ENCODE measurements at regions not wholly inside any gene's neighbourhood (a gene's known extent, or its start where the extent isn't known, plus 50 kb on each side); places are given as distances from the start of the nearest gene placed in this dataset.
A peak's percentile ranks its signal among the peaks of the same experiment; 100 is the strongest.

DNA sequence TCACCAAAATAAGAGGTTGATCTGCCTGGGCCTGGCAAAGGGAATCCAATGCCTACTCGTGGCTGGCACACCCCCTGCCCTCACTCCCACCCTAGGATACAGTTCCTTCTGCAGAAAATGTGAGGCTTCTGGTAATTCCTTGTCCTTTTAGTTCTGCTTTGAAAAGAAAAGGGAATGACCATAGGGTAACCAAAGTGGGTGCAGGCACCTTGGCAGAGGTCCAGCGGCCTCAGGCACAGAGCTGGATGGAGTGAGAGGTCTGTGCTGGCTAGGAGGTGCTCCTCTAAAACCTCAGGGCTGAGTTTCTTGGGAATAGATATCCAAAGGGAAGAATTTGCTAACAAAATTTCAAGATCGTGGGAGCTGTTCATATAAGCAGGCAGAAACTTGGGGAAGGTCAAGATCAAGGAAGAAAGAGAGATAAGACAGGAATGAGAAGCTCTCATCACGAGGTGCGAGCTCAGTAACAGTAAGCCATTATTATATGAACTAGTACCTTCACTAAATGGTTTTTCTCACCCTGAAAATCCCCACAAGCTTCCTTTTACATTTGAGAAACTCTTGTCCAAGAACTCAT, 293.1 kb upstream of the LYPLAL1 start:
- CTCF ChIA-PET: interaction anchor here (0.8 kb wide), 1 partner anchor 14 kb away, joined by 3 read pairs; no protein-coding TSS in a partner anchor
- H3K9me3 Mint-ChIP-seq (ENCODE audit: low read depth, unreplicated experiment): peaks cover 6% of the 10 kb centered on the region
- H3K27me3 Mint-ChIP-seq (ENCODE audit: unreplicated experiment): no peaks in the 10 kb centered on the region

DNA sequence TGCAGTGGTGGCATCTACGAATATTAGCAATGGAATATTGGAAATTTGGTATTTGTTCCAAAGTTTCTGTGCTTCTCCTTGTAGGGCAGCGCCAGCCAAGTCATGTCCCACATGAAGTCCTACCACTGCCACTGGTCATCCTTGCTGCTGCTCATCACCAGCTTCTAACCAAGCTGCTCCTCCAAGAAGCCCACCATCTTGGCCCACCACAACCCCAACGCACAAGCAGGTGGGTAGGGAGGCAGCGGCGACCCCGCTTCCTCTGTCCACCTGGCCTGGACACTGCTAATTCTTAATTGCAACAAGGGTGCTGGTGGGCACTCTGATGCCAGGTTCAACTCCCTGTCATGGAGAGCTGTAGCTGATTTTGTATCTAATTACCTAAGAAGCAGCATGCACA, 291.2 kb upstream of the LYPLAL1 start:
- no peaks in the 10 kb centered on the region for H3K27me3 Mint-ChIP-seq (ENCODE audit: unreplicated experiment)
- no peak for DNase-seq
- no peak overlapping the region for H3K27ac Mint-ChIP-seq (ENCODE audit: unreplicated experiment)
- no TSS peak for BruUV-seq (replicated peaks)
- H3K4me1 Mint-ChIP-seq (ENCODE audit: low read depth, unreplicated experiment): peaks cover 47% of the 10 kb centered on the region
- TF ChIP-seq, protein P1, sequence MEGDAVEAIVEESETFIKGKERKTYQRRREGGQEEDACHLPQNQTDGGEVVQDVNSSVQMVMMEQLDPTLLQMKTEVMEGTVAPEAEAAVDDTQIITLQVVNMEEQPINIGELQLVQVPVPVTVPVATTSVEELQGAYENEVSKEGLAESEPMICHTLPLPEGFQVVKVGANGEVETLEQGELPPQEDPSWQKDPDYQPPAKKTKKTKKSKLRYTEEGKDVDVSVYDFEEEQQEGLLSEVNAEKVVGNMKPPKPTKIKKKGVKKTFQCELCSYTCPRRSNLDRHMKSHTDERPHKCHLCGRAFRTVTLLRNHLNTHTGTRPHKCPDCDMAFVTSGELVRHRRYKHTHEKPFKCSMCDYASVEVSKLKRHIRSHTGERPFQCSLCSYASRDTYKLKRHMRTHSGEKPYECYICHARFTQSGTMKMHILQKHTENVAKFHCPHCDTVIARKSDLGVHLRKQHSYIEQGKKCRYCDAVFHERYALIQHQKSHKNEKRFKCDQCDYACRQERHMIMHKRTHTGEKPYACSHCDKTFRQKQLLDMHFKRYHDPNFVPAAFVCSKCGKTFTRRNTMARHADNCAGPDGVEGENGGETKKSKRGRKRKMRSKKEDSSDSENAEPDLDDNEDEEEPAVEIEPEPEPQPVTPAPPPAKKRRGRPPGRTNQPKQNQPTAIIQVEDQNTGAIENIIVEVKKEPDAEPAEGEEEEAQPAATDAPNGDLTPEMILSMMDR (IDR thresholded peaks at IDR 0.05; ENCODE audit: unreplicated experiment): no peak
- H3K9me3 Mint-ChIP-seq (ENCODE audit: low read depth, unreplicated experiment): peaks cover 6% of the 10 kb centered on the region
- CTCF ChIA-PET: no interaction called here
- H3K4me3 Mint-ChIP-seq (ENCODE audit: low read depth, unreplicated experiment): no peak overlapping the region
- intact Hi-C loops (cut with micrococcal nuclease; ENCODE audit: unreplicated experiment): no loop called here
- H3K36me3 Mint-ChIP-seq (ENCODE audit: insufficient read depth, unreplicated experiment): no peaks in the 10 kb centered on the region

More for the DNA sequence above, 293.1 kb upstream of the LYPLAL1 start:
- TF ChIP-seq, protein P1 (IDR thresholded peaks at IDR 0.05; ENCODE audit: unreplicated experiment): no peak
- intact Hi-C loops (cut with micrococcal nuclease; ENCODE audit: unreplicated experiment): no loop called here
- peak overlapping the region; percentile 30 for H3K27ac Mint-ChIP-seq (ENCODE audit: unreplicated experiment)
- H3K36me3 Mint-ChIP-seq (ENCODE audit: insufficient read depth, unreplicated experiment): no peaks in the 10 kb centered on the region
- peaks cover 36% of the 10 kb centered on the region for H3K4me1 Mint-ChIP-seq (ENCODE audit: low read depth, unreplicated experiment)
- BruUV-seq (replicated peaks): no TSS peak
- no peak for DNase-seq
- no peak overlapping the region for H3K4me3 Mint-ChIP-seq (ENCODE audit: low read depth, unreplicated experiment)

DNA sequence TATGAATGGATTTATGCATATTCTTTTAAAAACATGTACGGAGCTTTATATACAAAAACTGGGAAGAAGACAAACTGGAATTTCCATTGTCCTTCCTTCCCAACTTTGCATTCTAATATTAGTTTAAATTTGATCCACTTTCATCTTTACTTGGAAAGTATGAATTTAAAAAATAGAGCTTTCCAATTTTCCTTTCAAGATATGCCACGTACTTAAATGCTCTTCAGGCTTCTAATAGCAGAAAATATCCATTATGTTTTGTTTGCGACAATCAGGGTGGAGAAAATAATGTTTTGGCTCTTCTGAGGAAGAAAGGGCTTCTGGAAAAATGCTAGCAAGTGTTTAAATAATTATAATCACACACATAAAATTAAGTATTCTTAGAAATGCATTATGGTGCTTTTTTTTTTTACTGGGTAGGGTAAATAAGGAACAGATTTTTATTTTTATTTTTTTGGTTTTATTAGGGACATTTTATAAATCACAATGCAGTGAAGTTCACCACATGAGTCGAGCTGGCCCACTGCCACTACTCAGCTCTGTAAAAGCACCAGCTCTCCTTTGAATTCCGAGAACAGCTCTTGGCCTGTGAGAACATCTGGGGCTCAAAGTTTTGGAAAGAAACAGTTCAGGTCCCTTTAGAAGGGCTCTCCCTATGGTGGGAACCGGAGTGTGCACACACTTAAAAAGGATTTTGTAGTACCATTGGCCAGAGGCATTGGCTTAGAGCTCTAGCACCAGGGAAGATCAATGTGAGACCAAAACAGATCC, 287.4 kb upstream of the LYPLAL1 start:
- Mint-ChIP-seq H3K27me3 (ENCODE audit: unreplicated experiment) (no peaks in the 10 kb centered on the region), H3K9me3 (ENCODE audit: low read depth, unreplicated experiment) (peaks cover 6% of the 10 kb centered on the region), H3K4me3 (ENCODE audit: low read depth, unreplicated experiment) (no peak overlapping the region), H3K36me3 (ENCODE audit: insufficient read depth, unreplicated experiment) (no peaks in the 10 kb centered on the region), H3K27ac (ENCODE audit: unreplicated experiment) (peak overlapping the region; percentile 75), H3K4me1 (ENCODE audit: low read depth, unreplicated experiment) (peaks cover 33% of the 10 kb centered on the region)
- DNase-seq: no peak
- CTCF ChIA-PET: interaction anchor here (0.7 kb wide), 1 partner anchor 9 kb away, joined by 4 read pairs; no protein-coding TSS in a partner anchor
- TF ChIP-seq, protein P1 (IDR thresholded peaks at IDR 0.05; ENCODE audit: unreplicated experiment): no peak
- no TSS peak for BruUV-seq (replicated peaks)
- intact Hi-C loops (cut with micrococcal nuclease; ENCODE audit: unreplicated experiment): no loop called here

DNA sequence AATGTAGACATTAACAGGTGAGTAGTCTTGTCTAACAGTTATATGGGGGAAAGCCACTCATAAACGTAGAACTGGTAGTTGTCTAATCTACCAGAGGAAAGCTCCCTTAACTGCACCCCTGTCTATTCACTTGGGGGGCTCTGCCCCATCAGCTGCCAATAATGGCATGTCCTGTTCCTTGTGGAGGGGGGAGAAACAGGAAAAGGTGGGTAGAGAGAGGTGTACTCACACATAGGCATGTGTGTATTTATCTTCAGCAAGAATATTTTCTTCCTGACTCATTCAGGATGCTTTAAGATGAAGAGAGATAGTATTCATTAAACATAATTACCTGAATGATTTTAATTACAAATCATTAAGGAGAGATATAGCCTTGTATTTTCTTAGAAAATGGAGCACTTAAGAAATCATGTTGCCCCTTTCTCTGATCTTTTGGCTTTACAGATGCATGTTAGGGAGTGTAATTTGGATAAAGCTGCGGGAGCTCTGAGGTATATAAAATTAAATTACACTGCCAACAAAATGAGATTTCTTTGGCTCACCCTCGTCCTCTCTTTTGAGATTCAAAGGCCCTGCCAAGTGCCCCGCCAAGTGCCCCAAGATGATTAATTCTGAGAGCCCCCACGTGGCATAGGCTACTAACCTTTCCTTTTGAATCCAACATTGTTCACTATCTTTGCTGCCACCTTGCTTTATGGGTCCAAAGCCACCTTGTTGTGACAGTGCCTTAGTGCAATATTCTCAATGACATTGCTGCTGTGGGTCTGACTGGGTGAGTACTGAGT, 286.3 kb upstream of the LYPLAL1 start:
- peak overlapping the region; percentile 75 for H3K27ac Mint-ChIP-seq (ENCODE audit: unreplicated experiment)
- H3K36me3 Mint-ChIP-seq (ENCODE audit: insufficient read depth, unreplicated experiment): no peaks in the 10 kb centered on the region
- peaks cover 33% of the 10 kb centered on the region for H3K4me1 Mint-ChIP-seq (ENCODE audit: low read depth, unreplicated experiment)
- no peak for DNase-seq
- H3K4me3 Mint-ChIP-seq (ENCODE audit: low read depth, unreplicated experiment): no peak overlapping the region
- CTCF ChIA-PET: no interaction called here
- H3K27me3 Mint-ChIP-seq (ENCODE audit: unreplicated experiment): no peaks in the 10 kb centered on the region
- no TSS peak for BruUV-seq (replicated peaks)
- H3K9me3 Mint-ChIP-seq (ENCODE audit: low read depth, unreplicated experiment): peaks cover 6% of the 10 kb centered on the region
- TF ChIP-seq, protein P1 (IDR thresholded peaks at IDR 0.05; ENCODE audit: unreplicated experiment): no peak
- intact Hi-C loops (cut with micrococcal nuclease; ENCODE audit: unreplicated experiment): no loop called here
